ENCODE measurements at regions not wholly inside any gene's neighbourhood (a gene's known extent, or its start where the extent isn't known, plus 50 kb on each side); places are given as distances from the start of the nearest gene placed in this dataset.

- TF ChIP-seq SIN3A (IDR thresholded peaks at IDR 0.05; ENCODE audit: borderline replicate concordance, low read depth, low read length) (no peak), EZH2phosphoT487 (IDR thresholded peaks at IDR 0.05; ENCODE audit: borderline replicate concordance, low read depth) (no peak)
Observed at GRCh38 chr14:26286913-26287205, 311.0 kb downstream of the NOVA1 start.

Data from SK-N-SH (cell line).